ENCODE measurements at regions not wholly inside any gene's neighbourhood (a gene's known extent, or its start where the extent isn't known, plus 50 kb on each side); places are given as distances from the start of the nearest gene placed in this dataset.

GRCh38 chr17:6186998-6187397 lies 116.8 kb downstream of the WSCD1 start:
- no TSS peak for BruUV-seq (replicated peaks)
- WGBS (ENCODE audit: insufficient coverage, low coverage, missing lambda C conversion rate), result 0% methylated on average over 1 of the region's 1 CpG
- Histone ChIP-seq H3K27ac (ENCODE audit: extremely low read depth, low read depth, low read length) (no peak overlapping the region), H3K9ac (ENCODE audit: insufficient read depth in 1 of 2, low read depth in 2 of 2, low read length in 2 of 2) (no peak overlapping the region), H4K20me1 (replicated peaks; ENCODE audit: control insufficient read depth, insufficient read depth, low read length) (no peaks in the 10 kb centered on the region), H3K4me3 (no peak overlapping the region), H3K9me3 (replicated peaks; ENCODE audit: control insufficient read depth, insufficient read depth, low read depth, low read length) (no peaks in the 10 kb centered on the region), H3K79me2 (ENCODE audit: control insufficient read depth, insufficient read depth, low read length) (no peaks in the 10 kb centered on the region), H3K4me2 (ENCODE audit: insufficient read depth, low read length) (no peak overlapping the region), H3K36me3 (ENCODE audit: control insufficient read depth, insufficient read depth, low read length) (no peaks in the 10 kb centered on the region), H3K27me3 (ENCODE audit: control insufficient read depth in 2 of 2, insufficient read depth in 2 of 2, low read length in 2 of 2) (peaks cover 0 to 11% of the 10 kb centered on the region in 2 experiments; a peak in 1 of 5 replicates), H2AFZ (ENCODE audit: low read depth, low read length) (no peak overlapping the region), H3K9me1 (ENCODE audit: control insufficient read depth, insufficient read depth, low read length) (no peaks in the 10 kb centered on the region), H3K4me1 (replicated peaks in 1 of 2; ENCODE audit: control insufficient read depth in 2 of 2, insufficient read depth in 2 of 2, low read length in 2 of 2) (no peaks in the 10 kb centered on the region; a peak in 1 of 5 replicates)
- ChIA-PET POLR2A (no interaction called here), CTCF (ENCODE audit: low intra/inter-chr PET ratio) (no interaction called here)
- intact Hi-C loops (cut with micrococcal nuclease), result no loop called here
- ATAC-seq (no peak), DNase-seq (ENCODE audit: extremely low read depth in 1 of 4, low spot score in 3 of 4) (no peak), FAIRE-seq (no peak)
- in situ Hi-C loops (cut with MboI), result no loop called here
- TF ChIP-seq CREB3 (tag; conservative IDR thresholded peaks at IDR 0.05; ENCODE audit: low read depth), result no peak
- TF ChIP-seq RBM15 (IDR thresholded peaks at IDR 0.05; ENCODE audit: insufficient read depth, low read length), result no peak
- TF ChIP-seq NELFE (IDR thresholded peaks at IDR 0.05; ENCODE audit: insufficient read depth, insufficient read length), result no peak
- no peak for TF ChIP-seq ARID2 (IDR thresholded peaks at IDR 0.05)
- TF ChIP-seq FOXK2 (conservative IDR thresholded peaks at IDR 0.05 in 1 of 2, IDR thresholded peaks at IDR 0.05 in 1 of 2; ENCODE audit: low read depth in 2 of 2), result no peak
- TF ChIP-seq PHF8 (IDR thresholded peaks at IDR 0.05; ENCODE audit: borderline replicate concordance, low read length), result no peak
- TF ChIP-seq PTBP1 (IDR thresholded peaks at IDR 0.05; ENCODE audit: low read depth, low read length), result no peak
- no peak for TF ChIP-seq ZNF445 (CRISPR knock-in tag; IDR thresholded peaks at IDR 0.05; ENCODE audit: low read depth)
- TF ChIP-seq ZBTB8A (IDR thresholded peaks at IDR 0.05; ENCODE audit: partially characterized antibody), result no peak
- TF ChIP-seq NCOA2 (IDR thresholded peaks at IDR 0.05; ENCODE audit: partially characterized antibody in 2 of 2), result no peak
- TF ChIP-seq SRSF9 (IDR thresholded peaks at IDR 0.05; ENCODE audit: borderline replicate concordance, low read depth, low read length), result no peak
- no peak for TF ChIP-seq HNRNPLL (IDR thresholded peaks at IDR 0.05; ENCODE audit: low read depth, low read length, poor library complexity, severe bottlenecking)
- no peak for TF ChIP-seq PRPF4 (IDR thresholded peaks at IDR 0.05; ENCODE audit: insufficient read depth, low read depth, low read length, poor library complexity, severe bottlenecking)
- no peak for TF ChIP-seq GATAD2A (IDR thresholded peaks at IDR 0.05)
- TF ChIP-seq HIVEP1 (CRISPR knock-in tag; IDR thresholded peaks at IDR 0.05), result no peak

All from K562 (cell line).